HEK293 (cell line): ENCODE measurements at regions not wholly inside any gene's neighbourhood (a gene's known extent, or its start where the extent isn't known, plus 50 kb on each side); places are given as distances from the start of the nearest gene placed in this dataset.
"Not testable (repeated sequence)": the region's sequence is repeated elsewhere in the genome, so short reads cannot be mapped to it uniquely, and the experiment has no call there.

Experiments
- CTCF ChIA-PET: fragments of 350-600 bp; formaldehyde crosslinking; extraction: SDS; loops from one replicate; lab custom pipeline; 2021; ENCODE audit warnings: antibody characterized with exemption; lab: Yijun Ruan, JAX
- POLR2A ChIA-PET: fragments of 300-600 bp; formaldehyde crosslinking; extraction: SDS; loops from one replicate; lab custom pipeline; 2020; ENCODE audit warnings: antibody characterized with exemption, inconsistent platforms; lab: Yijun Ruan, JAX
- H3K27ac ChIP-seq: fragments of 200-500 bp; sonication (Bioruptor generic); 2 replicates; pipeline ENCODE4 v1.5.1; 2014; ENCODE audit warnings: low read depth, low read length, control low read depth, inconsistent platforms; ENCODE audit errors: extremely low read depth
- H3K36me3 ChIP-seq, 2 experiments: fragments of 200-500 bp in 1 of 2; sonication (Bioruptor generic) in 1 of 2; 1 replicate in 1 of 2; 2 replicates in 1 of 2; pipeline ENCODE4 v1.5.1; 2014 to 2017; ENCODE audit warnings: inconsistent platforms in 2 of 2, low read length in 2 of 2; ENCODE audit not compliant: control insufficient read depth in 2 of 2, insufficient read depth in 1 of 2
- H3K4me1 ChIP-seq: fragments of 200-500 bp; sonication (Bioruptor generic); 2 replicates; pipeline ENCODE4 v1.5.1; 2014; ENCODE audit warnings: mild to moderate bottlenecking, low read length, inconsistent platforms; ENCODE audit not compliant: control insufficient read depth, insufficient read depth
- H3K4me3 ChIP-seq: 2 replicates; pipeline ENCODE4 v1.5.1; 2011; ENCODE audit warnings: low read depth, mild to moderate bottlenecking, control low read depth, low read length, moderate library complexity
- H3K9me3 ChIP-seq: fragments of 200-500 bp; sonication (Bioruptor generic); 2 replicates; pipeline ENCODE4 v1.5.1; 2014; ENCODE audit warnings: low read depth, low read length, inconsistent platforms; ENCODE audit not compliant: control insufficient read depth, insufficient read depth
- BCL11B ChIP-seq: fragments of 450-650 bp; formaldehyde crosslinking; IDR thresholded peaks from 2 replicates; pipeline ENCODE4 v1.5.1; 2016; ENCODE audit warnings: low read depth, missing biosample characterization, missing genetic modification characterization
- EGR2 ChIP-seq: fragments of 450-650 bp; formaldehyde crosslinking; IDR thresholded peaks from 2 replicates; pipeline ENCODE4 v1.5.1; 2016; ENCODE audit warnings: low read depth, missing biosample characterization, missing genetic modification characterization
- GLIS1 ChIP-seq: fragments of 450-650 bp; formaldehyde crosslinking; IDR thresholded peaks from 2 replicates; pipeline ENCODE4 v1.5.1; 2016; ENCODE audit warnings: missing biosample characterization, missing genetic modification characterization
- GLIS2 ChIP-seq: fragments of 450-650 bp; formaldehyde crosslinking; IDR thresholded peaks from 2 replicates; pipeline ENCODE4 v1.5.1; 2016; ENCODE audit warnings: missing biosample characterization, missing genetic modification characterization
- KLF9 ChIP-seq: fragments of 450-650 bp; formaldehyde crosslinking; IDR thresholded peaks from 2 replicates; pipeline ENCODE4 v1.5.1; 2016; ENCODE audit warnings: missing biosample characterization, missing genetic modification characterization, low read depth
- OSR2 ChIP-seq: fragments of 450-650 bp; formaldehyde crosslinking; IDR thresholded peaks from 2 replicates; pipeline ENCODE4 v1.5.1; 2016; ENCODE audit warnings: missing biosample characterization, missing genetic modification characterization
- OVOL3 ChIP-seq: fragments of 450-650 bp; formaldehyde crosslinking; IDR thresholded peaks from 2 replicates; pipeline ENCODE4 v1.5.1; 2016; ENCODE audit warnings: missing biosample characterization, missing genetic modification characterization
- PRDM10 ChIP-seq: fragments of 450-650 bp; formaldehyde crosslinking; IDR thresholded peaks from 2 replicates; pipeline ENCODE4 v1.5.1; 2016; ENCODE audit warnings: missing biosample characterization, missing genetic modification characterization
- SCRT1 ChIP-seq: fragments of 450-650 bp; formaldehyde crosslinking; IDR thresholded peaks from 2 replicates; pipeline ENCODE4 v1.5.1; 2016; ENCODE audit warnings: missing biosample characterization, missing genetic modification characterization, borderline replicate concordance
- SCRT2 ChIP-seq: fragments of 450-650 bp; formaldehyde crosslinking; IDR thresholded peaks from 2 replicates; pipeline ENCODE4 v1.5.1; 2016; ENCODE audit warnings: missing biosample characterization, missing genetic modification characterization
- ZFHX2 ChIP-seq: fragments of 450-650 bp; formaldehyde crosslinking; conservative IDR thresholded peaks from 2 replicates; pipeline ENCODE4 v1.5.1; 2016; ENCODE audit warnings: missing biosample characterization, missing genetic modification characterization
- ZIC2 ChIP-seq: fragments of 450-650 bp; formaldehyde crosslinking; IDR thresholded peaks from 2 replicates; pipeline ENCODE4 v1.5.1; 2016; ENCODE audit warnings: missing biosample characterization, missing genetic modification characterization
- ZNF248 ChIP-seq: fragments of 450-650 bp; formaldehyde crosslinking; IDR thresholded peaks from 2 replicates; pipeline ENCODE4 v1.5.1; 2017; ENCODE audit warnings: missing biosample characterization, missing genetic modification characterization
- ZNF341 ChIP-seq: fragments of 450-650 bp; formaldehyde crosslinking; IDR thresholded peaks from 2 replicates; pipeline ENCODE4; 2016; ENCODE audit warnings: low read depth, missing biosample characterization, missing genetic modification characterization
- ZNF518A ChIP-seq: fragments of 450-650 bp; formaldehyde crosslinking; conservative IDR thresholded peaks from 2 replicates; pipeline ENCODE4 v1.5.1; 2016; ENCODE audit warnings: low read depth, missing biosample characterization, missing genetic modification characterization
- ZNF623 ChIP-seq: fragments of 450-650 bp; formaldehyde crosslinking; IDR thresholded peaks from 2 replicates; pipeline ENCODE4 v1.5.1; 2016; ENCODE audit warnings: missing biosample characterization, missing genetic modification characterization
- ZNF692 ChIP-seq: fragments of 450-650 bp; formaldehyde crosslinking; IDR thresholded peaks from 2 replicates; pipeline ENCODE4 v1.5.1; 2016; ENCODE audit warnings: missing biosample characterization, missing genetic modification characterization
- ZSCAN16 ChIP-seq: fragments of 450-650 bp; formaldehyde crosslinking; IDR thresholded peaks from 2 replicates; pipeline ENCODE4 v1.5.1; 2016; ENCODE audit warnings: missing biosample characterization, missing genetic modification characterization
- ZXDB ChIP-seq: fragments of 450-650 bp; formaldehyde crosslinking; IDR thresholded peaks from 2 replicates; pipeline ENCODE4 v1.5.1; 2016; ENCODE audit warnings: missing biosample characterization, missing genetic modification characterization

GRCh38 chr5:159524279-159524678, 194.0 kb upstream of the IL12B start:
- POLR2A ChIA-PET, result not testable (repeated sequence)
- CTCF ChIA-PET, result interaction anchor here (0.7 to 1.0 kb wide), 5 partner anchors 8 to 326 kb away, joined by 3 to 6 read pairs (median 4); no protein-coding TSS in a partner anchor

GRCh38 chr5:159525117-159525516, 194.8 kb upstream of the IL12B start:
- POLR2A ChIA-PET, result no interaction called here
- Histone ChIP-seq H3K36me3 (no peaks in the 10 kb centered on the region), H3K27ac (no peak overlapping the region), H3K9me3 (no peaks in the 10 kb centered on the region)
- TF ChIP-seq ZNF341 (tag by site-specific recombination), result peak; percentile 52
- no peak for TF ChIP-seq ZNF623 (tag by site-specific recombination)
- peak; percentile 98 for TF ChIP-seq GLIS1 (tag by site-specific recombination)
- peak; percentile 66 for TF ChIP-seq EGR2 (tag by site-specific recombination)
- TF ChIP-seq OSR2 (tag by site-specific recombination), result peak; percentile 27; the same call in 1 of the 2 replicates
- no peak for TF ChIP-seq ZXDB (tag by site-specific recombination)
- peak; percentile 97 for TF ChIP-seq ZIC2 (tag by site-specific recombination)
- TF ChIP-seq ZNF248, result no peak
- TF ChIP-seq ZFHX2 (tag by site-specific recombination), result peak; percentile 60
- peak; percentile 90 for TF ChIP-seq PRDM10
- TF ChIP-seq, all 188 proteins: peak for 7
- H3K4me1 ChIP-seq, result peaks cover 13% of the 10 kb centered on the region
- CTCF ChIA-PET, result interaction anchor here (0.6 to 1.1 kb wide), 10 partner anchors 9 to 462 kb away, joined by 3 to 6 read pairs (median 3); no protein-coding TSS in a partner anchor
- no peak overlapping the region for H3K4me3 ChIP-seq

More at GRCh38 chr5:159524279-159524678, 194.0 kb upstream of the IL12B start:
- TF ChIP-seq SCRT1 (tag by site-specific recombination) (peak; percentile 86), SCRT2 (tag by site-specific recombination) (peak; percentile 92)
- peaks cover 13% of the 10 kb centered on the region for H3K4me1 ChIP-seq
- not testable (repeated sequence) for H3K27ac ChIP-seq, H3K4me3 ChIP-seq, H3K9me3 ChIP-seq, H3K36me3 ChIP-seq

- no peaks in the 10 kb centered on the region for H3K9me3 ChIP-seq
- ChIA-PET POLR2A (no interaction called here), CTCF (interaction anchor here (0.7 to 1.2 kb wide), 4 partner anchors 11 to 460 kb away, joined by 3 read pairs; no protein-coding TSS in a partner anchor)
- H3K36me3 ChIP-seq, result no peaks in the 10 kb centered on the region
- H3K27ac ChIP-seq, result no peak overlapping the region
- H3K4me1 ChIP-seq, result peaks cover 13% of the 10 kb centered on the region
- H3K4me3 ChIP-seq, result no peak overlapping the region
- TF ChIP-seq GLIS2 (tag by site-specific recombination), result no peak
- TF ChIP-seq BCL11B (tag by site-specific recombination), result no peak
- no peak for TF ChIP-seq ZNF692
- no peak for TF ChIP-seq ZFHX2 (tag by site-specific recombination)
- no peak for TF ChIP-seq ZSCAN16 (tag by site-specific recombination)
- TF ChIP-seq ZNF518A, result no peak
- TF ChIP-seq KLF9 (tag by site-specific recombination), result no peak
- no peak for TF ChIP-seq ZNF623 (tag by site-specific recombination)
- TF ChIP-seq OVOL3, result no peak
These were observed 197.4 kb upstream of the IL12B start for GRCh38 chr5:159527546-159528254.
